ENCODE measurements at regions not wholly inside any gene's neighbourhood (a gene's known extent, or its start where the extent isn't known, plus 50 kb on each side); places are given as distances from the start of the nearest gene placed in this dataset.

GRCh38 chr2:176851200-176851888, 361.2 kb upstream of the HNRNPA3 start:
- no peak for TF ChIP-seq CTCF (IDR thresholded peaks at IDR 0.05; ENCODE audit: low read depth, low read length, missing control alignments)
- in situ Hi-C loops (cut with HindIII; ENCODE audit: low sequenced_read_pairs), result no loop called here
- no peak for DNase-seq (ENCODE audit: low read depth)
- H3K4me3 ChIP-seq (ENCODE audit: low read depth, low read length), result no peak overlapping the region

GRCh38 chr2:176851889-176852483, 360.6 kb upstream of the HNRNPA3 start:
- DNase-seq (ENCODE audit: low read depth), result no peak
- no peak overlapping the region for H3K4me3 ChIP-seq (ENCODE audit: low read depth, low read length)
- no peak for TF ChIP-seq CTCF (IDR thresholded peaks at IDR 0.05; ENCODE audit: low read depth, low read length, missing control alignments)
- in situ Hi-C loops (cut with HindIII; ENCODE audit: low sequenced_read_pairs), result no loop called here

DNA sequence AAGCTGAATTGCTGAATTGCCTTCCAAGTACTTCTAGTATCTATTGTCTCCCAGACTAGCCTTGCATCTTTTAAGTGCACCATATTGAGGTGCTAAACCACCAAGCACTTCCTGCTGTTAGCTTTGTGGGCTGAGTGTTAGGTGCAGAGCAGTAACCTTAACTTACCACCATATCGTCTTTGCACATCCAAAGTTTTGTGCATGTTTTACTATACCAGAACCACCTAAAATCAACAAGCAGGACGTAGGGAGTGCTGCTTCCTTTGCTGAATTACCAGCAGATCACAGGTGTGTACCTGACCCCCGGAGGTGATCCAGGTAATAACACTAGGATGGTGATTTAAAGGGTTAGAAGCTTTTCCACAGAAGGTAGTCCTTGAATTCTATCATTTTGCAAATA, 359.9 kb upstream of the HNRNPA3 start:
- TF ChIP-seq CTCF (IDR thresholded peaks at IDR 0.05; ENCODE audit: low read depth, low read length, missing control alignments), result no peak
- no peak overlapping the region for H3K4me3 ChIP-seq (ENCODE audit: low read depth, low read length)
- in situ Hi-C loops (cut with HindIII; ENCODE audit: low sequenced_read_pairs), result no loop called here
- no peak for DNase-seq (ENCODE audit: low read depth)

DNA sequence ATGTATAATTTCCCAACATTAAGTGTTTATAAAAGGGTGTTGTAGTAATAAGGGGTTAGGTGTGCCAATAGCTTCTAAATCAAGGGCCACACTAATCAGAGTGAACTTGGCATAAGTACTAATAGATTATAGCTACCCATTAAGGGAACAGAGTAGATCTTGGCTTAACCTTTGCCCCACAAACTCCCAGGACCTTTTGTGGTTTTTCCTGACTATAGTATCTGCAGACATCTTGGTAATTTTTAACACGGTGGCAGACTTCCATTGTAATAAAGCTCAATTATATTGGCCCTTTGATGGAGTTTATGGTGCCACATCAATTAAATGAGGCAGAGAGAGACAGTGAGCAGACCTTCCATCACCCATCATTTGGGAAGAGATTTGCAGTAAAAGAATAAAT, 358.5 kb upstream of the HNRNPA3 start:
- no peak for DNase-seq (ENCODE audit: low read depth)
- H3K4me3 ChIP-seq (ENCODE audit: low read depth, low read length), result no peak overlapping the region
- in situ Hi-C loops (cut with HindIII; ENCODE audit: low sequenced_read_pairs), result no loop called here
- TF ChIP-seq CTCF (IDR thresholded peaks at IDR 0.05; ENCODE audit: low read depth, low read length, missing control alignments), result no peak

GRCh38 chr2:176854878-176855277, 357.7 kb upstream of the HNRNPA3 start:
- no peak for DNase-seq (ENCODE audit: low read depth)
- in situ Hi-C loops (cut with HindIII; ENCODE audit: low sequenced_read_pairs), result no loop called here
- no peak for TF ChIP-seq CTCF (IDR thresholded peaks at IDR 0.05; ENCODE audit: low read depth, low read length, missing control alignments)
- H3K4me3 ChIP-seq (ENCODE audit: low read depth, low read length), result no peak overlapping the region

DNA sequence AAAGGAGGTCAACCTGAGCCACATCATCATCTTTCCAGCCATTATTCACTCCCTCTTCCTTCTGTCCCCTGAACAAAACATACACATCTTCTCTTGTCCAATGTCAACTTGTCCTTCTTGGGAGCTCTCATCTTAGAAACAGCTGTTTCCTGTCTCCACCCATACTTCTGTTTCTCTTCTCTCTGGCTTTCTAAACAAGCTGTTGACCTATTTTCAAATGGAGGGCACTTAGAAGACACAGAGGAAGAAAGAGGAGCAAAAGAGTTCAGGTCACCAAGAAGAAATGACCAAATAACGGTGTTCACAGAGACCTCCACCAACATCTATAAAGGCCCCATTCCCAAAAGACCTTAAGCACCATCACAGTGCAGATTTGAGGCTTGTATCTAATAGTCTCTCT, 355.9 kb upstream of the HNRNPA3 start:
- TF ChIP-seq CTCF (IDR thresholded peaks at IDR 0.05; ENCODE audit: low read depth, low read length, missing control alignments), result no peak
- in situ Hi-C loops (cut with HindIII; ENCODE audit: low sequenced_read_pairs), result no loop called here
- DNase-seq (ENCODE audit: low read depth), result no peak
- H3K4me3 ChIP-seq (ENCODE audit: low read depth, low read length), result no peak overlapping the region

All from astrocyte of the cerebellum (primary cell).